WTC11 (cell line): ENCODE measurements at regions not wholly inside any gene's neighbourhood (a gene's known extent, or its start where the extent isn't known, plus 50 kb on each side); places are given as distances from the start of the nearest gene placed in this dataset.

Experiments
- ATAC-seq: fragments of 200-7000 bp; cut with Tn5 transposase; 2 replicates; pipeline ENCODE4 v1.10.0; 2021; ENCODE audit warnings: mild to moderate bottlenecking, moderate library complexity
- CTCF ChIA-PET: fragments of 300-600 bp; sonication (Branson Sonifier 250); formaldehyde crosslinking; loops from one replicate; lab custom pipeline; 2021; ENCODE audit warnings: antibody characterized with exemption; lab: Charles Lee
- POLR2A ChIA-PET: fragments of 350-600 bp; sonication (Branson Sonifier 250); formaldehyde crosslinking; loops from one replicate; lab custom pipeline; 2021; ENCODE audit warnings: antibody characterized with exemption; lab: Charles Lee
- DNase-seq: peaks from one replicate; pipeline ENCODE4 v3.0.0; 2021; ENCODE audit warnings: low spot score
- H3K27ac Mint-ChIP-seq: 2 replicates; pipeline ENCODE4 v1.8.0; 2021; ENCODE audit warnings: mixed read lengths
- H3K27me3 Mint-ChIP-seq: 2 replicates; pipeline ENCODE4 v1.8.0; 2021; ENCODE audit warnings: low read depth, mild to moderate bottlenecking, moderate library complexity, mixed read lengths
- H3K36me3 Mint-ChIP-seq: 2 replicates; pipeline ENCODE4 v1.8.0; 2021; ENCODE audit warnings: mixed read lengths
- H3K4me1 Mint-ChIP-seq: 2 replicates; pipeline ENCODE4 v1.8.0; 2022; ENCODE audit warnings: mixed read lengths
- H3K4me3 Mint-ChIP-seq: 2 replicates; pipeline ENCODE4 v1.8.0; 2021; ENCODE audit warnings: mild to moderate bottlenecking, moderate library complexity, mixed read lengths
- H3K9me3 Mint-ChIP-seq: 2 replicates; pipeline ENCODE4 v1.8.0; 2021; ENCODE audit warnings: mixed read lengths
- CREB1 ChIP-seq: sonication (generic); formaldehyde crosslinking; IDR thresholded peaks from 2 replicates; pipeline ENCODE4 v1.8.0; 2023; ENCODE audit warnings: mild to moderate bottlenecking, missing genetic modification reagents
- EMX1 ChIP-seq: fragments of 250-450 bp; sonication (Bioruptor Pico); IDR thresholded peaks from 2 replicates; pipeline ENCODE4 v1.8.0; 2021; ENCODE audit warnings: mild to moderate bottlenecking
- ETV6 ChIP-seq: sonication (generic); formaldehyde crosslinking; IDR thresholded peaks from 2 replicates; pipeline ENCODE4 v1.8.1; 2022; ENCODE audit warnings: mild to moderate bottlenecking, missing genetic modification reagents
- FOXK1 ChIP-seq: sonication (generic); formaldehyde crosslinking; IDR thresholded peaks from 2 replicates; pipeline ENCODE4 v1.8.0; 2022; ENCODE audit warnings: mild to moderate bottlenecking, moderate library complexity, missing genetic modification reagents
- GTF2I ChIP-seq: fragments of 250-450 bp; sonication (Bioruptor Pico); conservative IDR thresholded peaks from 2 replicates; pipeline ENCODE4 v1.4.0; 2021; ENCODE audit warnings: mild to moderate bottlenecking
- JAZF1 ChIP-seq: fragments of 250-450 bp; sonication (Bioruptor Pico); IDR thresholded peaks from 2 replicates; pipeline ENCODE4 v1.9.0; 2021; ENCODE audit warnings: moderate library complexity, mild to moderate bottlenecking, inconsistent platforms
- NFATC4 ChIP-seq: fragments of 250-450 bp; sonication (Bioruptor Pico); IDR thresholded peaks from 2 replicates; pipeline ENCODE4 v1.9.0; 2021; ENCODE audit warnings: mild to moderate bottlenecking
- NFYB ChIP-seq: sonication (generic); formaldehyde crosslinking; conservative IDR thresholded peaks from 2 replicates; pipeline ENCODE4 v1.8.0; 2022; ENCODE audit warnings: low read depth, missing genetic modification reagents
- PRDM15 ChIP-seq: sonication (generic); formaldehyde crosslinking; IDR thresholded peaks from 2 replicates; pipeline ENCODE4 v1.8.0; 2022; ENCODE audit warnings: missing genetic modification reagents
- TEAD4 ChIP-seq: sonication (generic); formaldehyde crosslinking; IDR thresholded peaks from 2 replicates; pipeline ENCODE4 v1.8.0; 2022; ENCODE audit warnings: mild to moderate bottlenecking, missing genetic modification reagents
- TP53 ChIP-seq: sonication (generic); formaldehyde crosslinking; IDR thresholded peaks from 2 replicates; pipeline ENCODE4 v1.8.1; 2023; ENCODE audit warnings: mild to moderate bottlenecking, missing genetic modification reagents
- ZNF219 ChIP-seq: sonication (generic); formaldehyde crosslinking; IDR thresholded peaks from 2 replicates; pipeline ENCODE4 v1.8.0; 2023; ENCODE audit warnings: missing genetic modification reagents, mild to moderate bottlenecking, borderline replicate concordance
- ZNF425 ChIP-seq: fragments of 250-450 bp; sonication (Bioruptor Pico); conservative IDR thresholded peaks from 2 replicates; pipeline ENCODE4 v1.9.0; 2021; ENCODE audit warnings: mild to moderate bottlenecking
- ZNF532 ChIP-seq: fragments of 250-450 bp; sonication (Bioruptor Pico); IDR thresholded peaks from 2 replicates; pipeline ENCODE4 v1.9.0; 2021; ENCODE audit warnings: mild to moderate bottlenecking, borderline replicate concordance
- ZNF671 ChIP-seq: fragments of 250-450 bp; sonication (Bioruptor Pico); IDR thresholded peaks from 2 replicates; pipeline ENCODE4 v1.8.0; 2021; ENCODE audit warnings: mild to moderate bottlenecking
- TF ChIP-seq, protein P1 (sequence below): sonication (generic); formaldehyde crosslinking; conservative IDR thresholded peaks from 2 replicates; pipeline ENCODE4 v1.8.1; 2022; ENCODE audit warnings: mild to moderate bottlenecking, missing genetic modification reagents
- TF ChIP-seq, protein P2 (sequence below): sonication (generic); formaldehyde crosslinking; IDR thresholded peaks from 2 replicates; pipeline ENCODE4 v1.8.0; 2022; ENCODE audit warnings: mild to moderate bottlenecking, missing genetic modification reagents
- TF ChIP-seq, protein P3 (sequence below): fragments of 250-450 bp; sonication (Bioruptor Pico); IDR thresholded peaks from 2 replicates; pipeline ENCODE4 v1.9.0; 2021; ENCODE audit warnings: mild to moderate bottlenecking

DNA sequence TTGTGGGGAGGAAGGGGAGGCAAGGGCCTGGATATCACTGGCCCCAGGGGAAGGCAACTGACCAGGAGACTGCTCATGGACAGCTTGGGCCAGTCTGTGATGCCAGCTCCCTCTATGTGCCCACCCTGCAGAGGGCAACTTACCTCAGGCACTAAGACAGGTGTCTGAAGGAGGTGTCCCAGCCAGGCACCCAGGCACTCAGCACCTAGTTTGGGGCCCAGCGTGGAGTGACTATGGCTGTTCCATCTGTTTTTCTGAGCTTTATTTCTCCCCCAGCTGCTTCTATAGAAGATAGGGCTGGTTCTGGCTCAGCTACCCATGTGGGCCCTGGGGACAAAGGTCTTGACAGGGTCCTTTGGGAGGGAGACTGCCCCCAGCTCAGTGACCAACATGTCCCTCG, 150.6 kb upstream of the PCBD1 start:
- ChIA-PET CTCF (interaction anchor here (0.8 kb wide), 1 partner anchor 170 kb away, joined by 3 read pairs; no protein-coding TSS in a partner anchor), POLR2A (no interaction called here)
- Mint-ChIP-seq H3K27ac (no peak overlapping the region), H3K4me1 (no peaks in the 10 kb centered on the region), H3K27me3 (peaks cover 3% of the 10 kb centered on the region; the same call in 1 of the 2 replicates), H3K36me3 (no peaks in the 10 kb centered on the region), H3K9me3 (no peaks in the 10 kb centered on the region), H3K4me3 (no peak overlapping the region)
- ATAC-seq (no peak), DNase-seq (no peak)
- TF ChIP-seq FOXK1 (CRISPR knock-in tag) (no peak), TEAD4 (no peak), NFYB (CRISPR knock-in tag) (no peak), ZNF532 (no peak), ETV6 (CRISPR knock-in tag) (no peak), NFATC4 (CRISPR knock-in tag) (no peak), ZNF219 (CRISPR knock-in tag) (no peak), ZNF425 (CRISPR knock-in tag) (no peak)
- TF ChIP-seq, protein P1, sequence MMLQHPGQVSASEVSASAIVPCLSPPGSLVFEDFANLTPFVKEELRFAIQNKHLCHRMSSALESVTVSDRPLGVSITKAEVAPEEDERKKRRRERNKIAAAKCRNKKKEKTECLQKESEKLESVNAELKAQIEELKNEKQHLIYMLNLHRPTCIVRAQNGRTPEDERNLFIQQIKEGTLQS (CRISPR knock-in tag) = no peak

DNA sequence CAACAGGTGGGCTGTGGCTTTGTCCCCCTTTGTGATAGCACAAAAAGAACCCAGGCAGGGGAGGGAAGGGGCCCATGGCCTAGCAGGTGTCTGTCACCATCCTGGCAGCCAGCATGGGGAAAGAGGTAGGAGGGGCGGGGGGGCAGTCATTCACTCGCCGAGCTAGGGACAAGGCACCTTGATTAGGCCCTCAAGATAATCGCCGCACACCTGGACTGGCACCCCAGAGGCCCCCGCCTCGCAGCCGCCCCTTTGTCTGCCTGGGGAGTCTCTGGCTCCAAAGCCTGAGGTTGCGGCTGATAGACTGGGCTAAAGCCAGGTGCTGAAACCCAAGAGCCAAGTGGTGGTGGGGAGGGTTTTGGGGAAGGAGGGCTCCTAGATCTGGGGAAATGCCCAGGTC, 151.2 kb upstream of the PCBD1 start:
- no peak for ATAC-seq
- ChIA-PET POLR2A (no interaction called here), CTCF (no interaction called here)
- Mint-ChIP-seq H3K27me3 (peaks cover 3% of the 10 kb centered on the region; the same call in 1 of the 2 replicates), H3K4me1 (peaks cover under 1% of the 10 kb centered on the region; the same call in 1 of the 2 replicates), H3K4me3 (no peak overlapping the region), H3K36me3 (no peaks in the 10 kb centered on the region), H3K27ac (no peak overlapping the region), H3K9me3 (no peaks in the 10 kb centered on the region)
- no peak for DNase-seq
- TF ChIP-seq EMX1 (no peak), TP53 (CRISPR knock-in tag) (no peak), PRDM15 (no peak), ZNF671 (CRISPR knock-in tag) (no peak), GTF2I (CRISPR knock-in tag) (no peak), CREB1 (CRISPR knock-in tag) (no peak), JAZF1 (CRISPR knock-in tag) (no peak)
- TF ChIP-seq, protein P2, sequence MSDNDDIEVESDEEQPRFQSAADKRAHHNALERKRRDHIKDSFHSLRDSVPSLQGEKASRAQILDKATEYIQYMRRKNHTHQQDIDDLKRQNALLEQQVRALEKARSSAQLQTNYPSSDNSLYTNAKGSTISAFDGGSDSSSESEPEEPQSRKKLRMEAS (CRISPR knock-in tag) = no peak
- TF ChIP-seq, protein P3, sequence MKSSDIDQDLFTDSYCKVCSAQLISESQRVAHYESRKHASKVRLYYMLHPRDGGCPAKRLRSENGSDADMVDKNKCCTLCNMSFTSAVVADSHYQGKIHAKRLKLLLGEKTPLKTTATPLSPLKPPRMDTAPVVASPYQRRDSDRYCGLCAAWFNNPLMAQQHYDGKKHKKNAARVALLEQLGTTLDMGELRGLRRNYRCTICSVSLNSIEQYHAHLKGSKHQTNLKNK = no peak
